ENCODE measurements at regions not wholly inside any gene's neighbourhood (a gene's known extent, or its start where the extent isn't known, plus 50 kb on each side); places are given as distances from the start of the nearest gene placed in this dataset.

DNA sequence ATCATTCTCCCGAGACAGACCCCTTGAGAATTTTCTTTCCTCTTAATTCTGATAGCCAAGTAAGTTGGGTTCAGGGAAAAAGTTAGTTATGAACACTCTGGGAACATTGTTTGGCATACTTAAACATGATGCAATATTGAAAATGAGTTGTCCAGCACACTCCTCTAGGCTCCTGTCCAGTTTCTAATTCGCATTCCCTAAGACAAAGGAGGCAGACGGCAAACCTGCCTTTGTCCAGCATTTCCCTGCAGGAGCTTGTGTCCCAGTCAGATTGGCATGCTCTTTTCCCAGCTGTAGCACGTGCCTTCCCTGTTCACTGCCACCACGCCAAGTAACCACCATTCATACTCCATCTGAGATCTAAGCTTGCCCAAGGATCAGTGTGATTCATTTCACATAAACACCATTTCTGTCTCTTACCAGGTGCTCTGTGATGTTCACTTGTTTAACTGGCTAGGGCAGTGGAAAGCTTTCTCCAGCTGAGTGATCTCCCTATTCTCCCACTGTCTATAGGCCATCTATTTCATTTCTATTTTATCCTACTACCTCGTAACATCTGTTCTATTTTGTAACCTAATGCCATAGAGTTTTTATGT is 150.0 kb upstream of the EPB41L3 start:
- Mint-ChIP-seq H3K4me3 (no peak overlapping the region), H3K27ac (no peak overlapping the region), H3K27me3 (no peaks in the 10 kb centered on the region), H3K4me1 (no peaks in the 10 kb centered on the region), H3K36me3 (peaks cover 2% of the 10 kb centered on the region), H3K9me3 (peaks cover 0 to 7% (median 3%) of the 10 kb centered on the region in 3 donors)

- no peak overlapping the region for H3K4me3 Mint-ChIP-seq
- H3K27ac Mint-ChIP-seq = no peak overlapping the region
- H3K36me3 Mint-ChIP-seq = no peaks in the 10 kb centered on the region
- peaks cover 0 to under 1% (median 0%) of the 10 kb centered on the region in 3 donors for H3K9me3 Mint-ChIP-seq
- H3K4me1 Mint-ChIP-seq = no peaks in the 10 kb centered on the region
- no peaks in the 10 kb centered on the region for H3K27me3 Mint-ChIP-seq
Measured at GRCh38 chr18:5678779-5679406, 135.1 kb upstream of the EPB41L3 start.

GRCh38 chr18:5678278-5678677 is 134.5 kb upstream of the EPB41L3 start:
- no peaks in the 10 kb centered on the region for H3K27me3 Mint-ChIP-seq
- no peak overlapping the region for H3K27ac Mint-ChIP-seq
- H3K4me1 Mint-ChIP-seq = no peaks in the 10 kb centered on the region
- H3K36me3 Mint-ChIP-seq = no peaks in the 10 kb centered on the region
- H3K9me3 Mint-ChIP-seq = peaks cover 0 to 3% (median 0%) of the 10 kb centered on the region in 3 donors
- H3K4me3 Mint-ChIP-seq = no peak overlapping the region

DNA sequence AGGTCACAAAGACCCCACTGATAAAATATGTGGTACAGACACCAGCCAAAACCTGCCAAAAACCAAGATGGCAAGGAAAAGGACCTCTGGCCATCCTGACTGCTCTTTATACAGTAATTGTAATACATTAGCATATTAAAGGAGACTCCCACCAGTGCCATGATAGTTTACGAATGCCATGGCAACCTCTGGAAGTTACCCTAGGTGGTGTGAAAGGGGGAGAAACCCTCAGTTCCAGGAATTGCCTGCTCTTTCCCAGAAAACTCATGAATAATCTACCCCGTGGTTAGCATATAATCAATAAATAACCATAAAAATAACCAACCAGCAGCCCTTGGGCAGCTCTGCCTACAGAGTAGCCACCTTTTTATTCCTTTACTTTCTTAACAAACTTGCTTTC is 129.8 kb upstream of the EPB41L3 start:
- H3K36me3 Mint-ChIP-seq = no peaks in the 10 kb centered on the region
- H3K4me3 Mint-ChIP-seq = no peak overlapping the region
- peaks cover 0 to 3% (median 0%) of the 10 kb centered on the region in 3 donors for H3K9me3 Mint-ChIP-seq
- no peaks in the 10 kb centered on the region for H3K27me3 Mint-ChIP-seq
- H3K27ac Mint-ChIP-seq = no peak overlapping the region
- no peaks in the 10 kb centered on the region for H3K4me1 Mint-ChIP-seq

DNA sequence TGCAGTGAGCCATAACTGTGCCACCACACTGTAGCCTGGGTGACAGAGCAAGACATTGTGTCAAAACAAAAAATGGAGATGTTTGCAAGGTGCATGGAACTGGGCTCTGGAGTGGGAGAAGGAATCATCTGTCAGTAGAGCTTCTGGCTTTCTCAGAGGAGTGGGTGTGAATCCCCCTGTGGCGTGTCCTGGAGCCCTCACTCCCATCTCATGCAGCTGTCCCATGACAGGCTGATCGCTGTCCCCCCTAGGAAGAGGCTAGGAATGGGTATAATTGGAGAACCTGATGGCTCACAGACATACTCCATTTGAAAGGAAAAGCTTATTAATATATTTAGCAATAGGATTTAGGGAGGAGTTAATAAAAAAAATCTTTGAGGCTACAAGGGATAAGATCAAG is 125.8 kb upstream of the EPB41L3 start:
- Mint-ChIP-seq H3K4me1 (no peaks in the 10 kb centered on the region), H3K27ac (no peak overlapping the region), H3K27me3 (no peaks in the 10 kb centered on the region), H3K4me3 (no peak overlapping the region), H3K9me3 (peaks cover 1 to 3% (median 2%) of the 10 kb centered on the region in 3 donors), H3K36me3 (no peaks in the 10 kb centered on the region)

- Mint-ChIP-seq H3K9me3 (peaks cover 1 to 6% (median 2%) of the 10 kb centered on the region in 3 donors), H3K27ac (no peak overlapping the region), H3K27me3 (no peaks in the 10 kb centered on the region), H3K4me3 (no peak overlapping the region), H3K36me3 (no peaks in the 10 kb centered on the region), H3K4me1 (no peaks in the 10 kb centered on the region)
Measured at GRCh38 chr18:5668087-5668715, 124.4 kb upstream of the EPB41L3 start.

GRCh38 chr18:5667356-5667755 is 123.6 kb upstream of the EPB41L3 start:
- no peaks in the 10 kb centered on the region for H3K4me1 Mint-ChIP-seq
- H3K27me3 Mint-ChIP-seq = no peaks in the 10 kb centered on the region
- no peak overlapping the region for H3K27ac Mint-ChIP-seq
- peaks cover 1 to 6% (median 2%) of the 10 kb centered on the region in 3 donors for H3K9me3 Mint-ChIP-seq
- H3K4me3 Mint-ChIP-seq = no peak overlapping the region
- H3K36me3 Mint-ChIP-seq = no peaks in the 10 kb centered on the region

DNA sequence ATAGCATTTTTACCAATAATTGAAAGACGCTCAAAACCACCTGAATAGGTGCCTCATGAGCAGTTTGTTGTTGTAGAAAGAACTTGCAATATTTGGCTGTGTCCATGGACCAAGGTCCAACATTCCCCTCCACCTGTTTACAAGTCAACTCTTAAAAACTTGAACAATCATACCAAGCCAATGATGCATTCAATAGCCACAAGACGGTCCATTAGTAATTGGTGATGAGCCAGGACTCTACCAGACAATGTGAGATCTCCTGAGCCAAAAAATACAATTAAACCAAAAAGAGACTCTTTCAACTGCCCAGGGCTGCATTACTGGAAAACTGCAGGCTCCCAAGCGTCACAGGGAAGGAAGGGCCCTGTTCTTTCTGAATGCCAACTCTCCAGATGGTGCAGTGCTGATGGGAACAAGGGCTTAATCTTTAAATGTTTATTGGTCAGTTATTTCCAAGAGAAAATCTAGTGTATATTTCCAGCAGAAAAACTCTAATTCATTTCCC is 118.8 kb upstream of the EPB41L3 start:
- no peaks in the 10 kb centered on the region for H3K36me3 Mint-ChIP-seq
- no peaks in the 10 kb centered on the region for H3K4me1 Mint-ChIP-seq

DNA sequence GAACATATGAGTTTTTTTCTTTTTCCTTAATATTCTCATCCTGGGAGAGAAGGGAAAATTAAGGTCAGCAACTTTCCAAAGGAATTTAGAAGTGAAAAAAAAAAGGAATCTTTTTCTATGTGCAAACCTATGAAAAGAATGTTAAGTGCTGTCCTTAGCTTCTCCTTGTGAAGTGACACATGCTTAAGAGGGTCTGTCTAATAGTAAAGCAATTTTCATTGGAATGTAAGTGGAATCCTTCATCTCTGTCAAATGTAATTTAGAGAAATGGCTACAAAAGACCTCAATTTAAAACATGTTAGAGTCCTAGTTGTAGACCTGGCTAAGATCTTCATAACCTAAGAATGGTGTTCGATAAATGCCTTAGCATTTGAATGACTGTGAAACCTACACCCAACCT is 117.4 kb upstream of the EPB41L3 start:
- no peaks in the 10 kb centered on the region for H3K36me3 Mint-ChIP-seq
- no peak overlapping the region for H3K4me3 Mint-ChIP-seq

More for the DNA sequence above, 118.8 kb upstream of the EPB41L3 start:
- peaks cover 1 to 6% (median 2%) of the 10 kb centered on the region in 3 donors for H3K9me3 Mint-ChIP-seq
- H3K4me3 Mint-ChIP-seq = no peak overlapping the region
- H3K27me3 Mint-ChIP-seq = no peaks in the 10 kb centered on the region
- H3K27ac Mint-ChIP-seq = no peak overlapping the region

DNA sequence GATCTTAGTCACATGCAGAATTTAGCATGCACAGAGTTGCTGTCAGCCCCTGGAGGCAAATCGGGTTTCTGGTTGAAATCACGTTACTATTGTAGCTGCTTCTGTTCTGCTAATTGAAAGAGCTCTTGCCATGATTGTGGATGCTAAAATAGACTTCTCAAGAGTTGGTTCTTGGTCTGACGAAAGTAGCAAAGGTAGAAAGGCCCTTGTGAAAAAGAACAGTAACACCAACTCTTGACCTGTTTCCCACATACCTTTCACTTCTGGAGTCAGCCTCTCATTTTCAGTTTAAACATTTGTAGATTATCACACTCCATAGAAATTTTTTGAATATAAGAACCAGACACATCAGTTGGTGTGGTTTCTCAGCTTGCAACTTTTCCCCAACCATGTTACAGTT is 110.0 kb upstream of the EPB41L3 start:
- no peak overlapping the region for H3K4me3 Mint-ChIP-seq
- no peaks in the 10 kb centered on the region for H3K4me1 Mint-ChIP-seq
- H3K9me3 Mint-ChIP-seq = peaks cover 0 to 3% (median 0%) of the 10 kb centered on the region in 3 donors
- H3K27me3 Mint-ChIP-seq = peaks cover 1% of the 10 kb centered on the region
- no peak overlapping the region for H3K27ac Mint-ChIP-seq
- H3K36me3 Mint-ChIP-seq = no peaks in the 10 kb centered on the region

More for the DNA sequence above, 117.4 kb upstream of the EPB41L3 start:
- no peak overlapping the region for H3K27ac Mint-ChIP-seq
- peaks cover 1 to 6% (median 4%) of the 10 kb centered on the region in 3 donors for H3K9me3 Mint-ChIP-seq
- H3K4me1 Mint-ChIP-seq = no peaks in the 10 kb centered on the region
- no peaks in the 10 kb centered on the region for H3K27me3 Mint-ChIP-seq

- peaks cover 1% of the 10 kb centered on the region for H3K27me3 Mint-ChIP-seq
- no peaks in the 10 kb centered on the region for H3K4me1 Mint-ChIP-seq
Measured at GRCh38 chr18:5651736-5652135, 107.9 kb upstream of the EPB41L3 start.

GRCh38 chr18:5649439-5649838 is 105.6 kb upstream of the EPB41L3 start:
- peaks cover 1% of the 10 kb centered on the region for H3K27me3 Mint-ChIP-seq
- no peak overlapping the region for H3K27ac Mint-ChIP-seq
- no peaks in the 10 kb centered on the region for H3K4me1 Mint-ChIP-seq
- H3K4me3 Mint-ChIP-seq = no peak overlapping the region
- no peaks in the 10 kb centered on the region for H3K9me3 Mint-ChIP-seq
- no peaks in the 10 kb centered on the region for H3K36me3 Mint-ChIP-seq

More at GRCh38 chr18:5651736-5652135, 107.9 kb upstream of the EPB41L3 start:
- H3K4me3 Mint-ChIP-seq = no peak overlapping the region
- H3K36me3 Mint-ChIP-seq = no peaks in the 10 kb centered on the region
- no peaks in the 10 kb centered on the region for H3K9me3 Mint-ChIP-seq
- no peak overlapping the region for H3K27ac Mint-ChIP-seq

DNA sequence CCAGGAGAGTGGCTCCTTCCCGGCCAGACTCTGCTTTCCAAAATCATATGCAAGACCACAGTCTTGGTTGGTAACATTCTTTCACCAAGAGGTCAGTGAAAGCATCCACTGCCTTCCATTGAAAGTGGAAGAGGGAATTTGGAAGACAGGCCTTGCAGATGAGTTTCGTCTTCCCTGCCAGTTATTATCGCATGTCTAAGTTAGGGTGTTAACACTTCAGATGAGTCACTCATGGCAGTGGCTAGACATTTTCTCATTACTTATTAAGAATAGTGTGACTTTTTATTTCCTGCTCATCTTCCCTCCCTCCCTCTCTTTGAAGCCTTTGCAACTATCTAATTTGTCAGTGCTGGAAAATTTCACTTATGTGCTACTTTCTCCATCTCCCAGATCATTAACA is 102.9 kb upstream of the EPB41L3 start:
- Mint-ChIP-seq H3K36me3 (no peaks in the 10 kb centered on the region), H3K4me3 (no peak overlapping the region)

GRCh38 chr18:5643288-5643687 is 99.5 kb upstream of the EPB41L3 start:
- Mint-ChIP-seq H3K27ac (no peak overlapping the region), H3K4me1 (no peaks in the 10 kb centered on the region), H3K27me3 (peaks cover 1% of the 10 kb centered on the region), H3K36me3 (no peaks in the 10 kb centered on the region), H3K9me3 (no peaks in the 10 kb centered on the region), H3K4me3 (no peak overlapping the region)

More for the DNA sequence above, 102.9 kb upstream of the EPB41L3 start:
- H3K27ac Mint-ChIP-seq = no peak overlapping the region
- no peaks in the 10 kb centered on the region for H3K4me1 Mint-ChIP-seq
- no peaks in the 10 kb centered on the region for H3K9me3 Mint-ChIP-seq
- H3K27me3 Mint-ChIP-seq = peaks cover 1% of the 10 kb centered on the region

DNA sequence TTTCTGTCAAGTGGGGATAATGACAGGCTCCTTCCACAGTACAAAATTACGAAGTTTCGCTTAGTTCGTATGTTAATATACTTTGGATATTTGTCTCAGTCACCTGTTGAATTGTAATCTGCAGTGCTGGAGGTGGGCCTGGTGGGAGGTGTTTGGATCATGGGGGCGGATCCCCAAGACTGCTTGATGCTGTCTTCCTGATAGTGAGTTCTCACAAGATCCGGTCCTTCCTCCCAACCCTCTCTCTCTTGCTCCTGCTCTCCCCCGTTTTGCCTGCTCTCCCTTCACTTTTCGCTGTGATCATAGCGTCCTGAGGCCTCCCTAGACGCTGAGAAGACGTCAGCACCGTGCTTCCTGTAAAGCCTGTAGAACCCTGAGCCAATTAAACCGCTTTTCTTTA is 97.1 kb upstream of the EPB41L3 start:
- Mint-ChIP-seq H3K4me1 (no peaks in the 10 kb centered on the region), H3K27ac (no peak overlapping the region), H3K9me3 (peaks cover 3 to 4% (median 4%) of the 10 kb centered on the region in 3 donors), H3K27me3 (peaks cover 3% of the 10 kb centered on the region), H3K4me3 (no peak overlapping the region), H3K36me3 (no peaks in the 10 kb centered on the region)
